ENCODE measurements at regions not wholly inside any gene's neighbourhood (a gene's known extent, or its start where the extent isn't known, plus 50 kb on each side); places are given as distances from the start of the nearest gene placed in this dataset.
"Not testable (repeated sequence)": the region's sequence is repeated elsewhere in the genome, so short reads cannot be mapped to it uniquely, and the experiment has no call there.

DNA sequence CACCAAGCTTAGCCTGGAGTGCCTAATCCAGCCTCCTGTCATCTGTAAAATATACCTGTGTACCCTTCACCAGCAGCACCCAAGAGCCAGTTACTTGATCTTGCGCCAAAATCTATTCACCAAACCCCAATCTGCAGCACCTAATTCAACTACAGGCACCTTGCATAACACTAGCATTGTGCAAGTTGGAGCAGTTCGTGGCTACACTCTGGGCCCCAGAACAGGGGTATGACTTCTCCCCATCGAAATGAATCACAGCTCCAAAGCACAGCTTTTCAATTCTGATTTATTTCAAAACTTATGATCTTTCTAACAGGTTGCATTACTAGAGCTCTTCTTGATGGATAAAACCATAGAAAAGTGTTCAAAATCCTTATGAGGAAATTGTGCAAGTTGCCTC lies 100.4 kb upstream of the TCF21 start:
- DNase-seq = no peak
- H3K4me3 ChIP-seq = no peak overlapping the region
- no peaks in the 10 kb centered on the region for H3K9me3 ChIP-seq
- H3K27me3 ChIP-seq = no peaks in the 10 kb centered on the region
- H3K27ac ChIP-seq = no peak overlapping the region
- H3K36me3 ChIP-seq = no peaks in the 10 kb centered on the region
- TF ChIP-seq, protein P1, sequence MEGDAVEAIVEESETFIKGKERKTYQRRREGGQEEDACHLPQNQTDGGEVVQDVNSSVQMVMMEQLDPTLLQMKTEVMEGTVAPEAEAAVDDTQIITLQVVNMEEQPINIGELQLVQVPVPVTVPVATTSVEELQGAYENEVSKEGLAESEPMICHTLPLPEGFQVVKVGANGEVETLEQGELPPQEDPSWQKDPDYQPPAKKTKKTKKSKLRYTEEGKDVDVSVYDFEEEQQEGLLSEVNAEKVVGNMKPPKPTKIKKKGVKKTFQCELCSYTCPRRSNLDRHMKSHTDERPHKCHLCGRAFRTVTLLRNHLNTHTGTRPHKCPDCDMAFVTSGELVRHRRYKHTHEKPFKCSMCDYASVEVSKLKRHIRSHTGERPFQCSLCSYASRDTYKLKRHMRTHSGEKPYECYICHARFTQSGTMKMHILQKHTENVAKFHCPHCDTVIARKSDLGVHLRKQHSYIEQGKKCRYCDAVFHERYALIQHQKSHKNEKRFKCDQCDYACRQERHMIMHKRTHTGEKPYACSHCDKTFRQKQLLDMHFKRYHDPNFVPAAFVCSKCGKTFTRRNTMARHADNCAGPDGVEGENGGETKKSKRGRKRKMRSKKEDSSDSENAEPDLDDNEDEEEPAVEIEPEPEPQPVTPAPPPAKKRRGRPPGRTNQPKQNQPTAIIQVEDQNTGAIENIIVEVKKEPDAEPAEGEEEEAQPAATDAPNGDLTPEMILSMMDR (IDR thresholded peaks at IDR 0.05) = no peak
- intact Hi-C loops (cut with DNase I) = no loop called here
- no peaks in the 10 kb centered on the region for H3K4me1 ChIP-seq
- no peak for ATAC-seq
- 76 to 84% methylated on average over 3 of the region's 3 CpGs for WGBS, 2 donors

DNA sequence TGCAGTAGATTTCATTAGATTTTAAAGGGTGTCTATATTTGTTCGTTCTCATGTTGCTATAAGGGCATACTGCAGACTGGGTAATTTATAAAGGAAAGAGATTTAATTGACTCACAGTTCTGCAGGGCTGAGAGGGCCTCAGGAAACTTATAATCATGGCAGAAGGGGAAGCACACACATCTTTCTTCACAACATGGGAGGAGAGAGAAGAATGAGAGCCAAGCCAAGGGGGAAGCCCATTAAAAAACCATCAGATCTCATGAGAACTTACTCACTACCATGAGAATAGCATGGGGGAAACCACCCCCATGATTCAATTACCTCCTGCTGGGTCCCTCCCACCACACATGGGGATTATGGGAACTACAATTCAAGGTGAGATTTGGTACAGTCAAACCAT lies 99.5 kb upstream of the TCF21 start:
- H3K4me1 ChIP-seq; intact Hi-C loops (cut with DNase I); DNase-seq; H3K9me3 ChIP-seq; H3K36me3 ChIP-seq; ATAC-seq; H3K27me3 ChIP-seq; H3K27ac ChIP-seq; H3K4me3 ChIP-seq: not testable (repeated sequence)
- 73 to 85% methylated on average over 1 of the region's 1 CpG for WGBS, 2 donors

DNA sequence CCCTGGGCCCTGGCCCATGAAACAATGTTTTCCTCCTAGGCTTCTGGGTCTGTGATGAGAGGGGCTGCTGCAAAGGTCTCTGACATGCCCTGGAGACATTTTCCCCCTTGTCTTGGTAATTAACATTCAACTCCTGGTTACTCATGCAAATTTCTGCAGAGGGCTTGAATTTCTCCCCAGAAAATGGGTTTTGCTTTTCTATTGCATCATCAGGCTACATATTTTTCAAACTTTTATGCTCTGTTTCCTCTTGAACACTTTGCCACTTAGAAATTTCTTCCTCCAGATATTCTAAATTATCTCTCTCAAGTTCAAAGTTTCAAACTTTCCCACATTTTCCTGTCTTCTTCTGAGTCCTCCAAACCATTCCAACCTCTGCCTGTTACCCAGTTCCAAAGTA lies 98.2 kb upstream of the TCF21 start:
- H3K4me3 ChIP-seq; H3K36me3 ChIP-seq; H3K27me3 ChIP-seq; H3K4me1 ChIP-seq; DNase-seq; intact Hi-C loops (cut with DNase I); H3K27ac ChIP-seq; ATAC-seq: not testable (repeated sequence)
- peaks cover 0 to 16% (median 0%) of the 10 kb centered on the region in 11 donors for H3K9me3 ChIP-seq

DNA sequence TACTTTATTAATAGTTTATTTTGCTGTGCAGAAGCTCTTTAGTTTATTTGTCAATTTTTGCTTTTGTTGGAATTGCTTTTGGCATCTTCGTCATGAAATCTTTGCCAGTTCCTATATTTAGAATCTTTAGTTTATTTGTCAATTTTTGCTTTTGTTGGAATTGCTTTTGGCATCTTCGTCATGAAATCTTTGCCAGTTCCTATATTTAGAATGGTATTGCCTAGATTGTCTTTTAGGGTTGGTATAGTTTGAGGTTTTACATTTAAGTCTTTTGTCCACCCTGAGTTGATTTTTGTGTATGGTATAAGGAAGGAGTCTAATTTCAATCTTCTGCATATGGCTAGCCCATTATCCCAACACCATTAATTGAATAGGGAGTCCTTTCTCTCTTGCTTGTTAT lies 93.9 kb upstream of the TCF21 start:
- 69 to 71% methylated on average over 2 of the region's 2 CpGs for WGBS, 2 donors
- intact Hi-C loops (cut with DNase I); H3K27me3 ChIP-seq; H3K27ac ChIP-seq; ATAC-seq; H3K4me1 ChIP-seq; DNase-seq; H3K36me3 ChIP-seq; H3K4me3 ChIP-seq: not testable (repeated sequence)
- H3K9me3 ChIP-seq = peaks cover 0 to 41% (median 5%) of the 10 kb centered on the region in 11 donors

DNA sequence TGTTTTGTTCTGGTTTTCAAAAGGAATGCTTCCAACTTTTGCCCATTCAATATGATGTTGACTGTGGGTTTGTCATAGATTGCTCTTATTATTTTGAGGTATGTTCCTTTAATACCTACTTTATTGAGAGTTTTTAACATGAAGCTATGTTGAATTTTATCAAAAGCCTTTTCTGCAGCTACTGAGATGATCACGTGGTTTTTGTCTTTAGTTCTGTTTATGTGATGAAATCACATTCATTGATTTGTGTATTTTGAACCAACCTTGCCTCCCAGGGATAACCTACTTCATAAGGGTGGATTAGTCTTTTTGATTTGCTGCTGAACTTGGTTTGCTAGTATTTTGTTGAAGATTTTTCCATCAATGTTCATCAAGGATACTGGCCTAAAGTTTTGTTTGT lies 92.7 kb upstream of the TCF21 start:
- no peaks in the 10 kb centered on the region for H3K36me3 ChIP-seq
- peaks cover 0 to 41% (median 5%) of the 10 kb centered on the region in 11 donors for H3K9me3 ChIP-seq
- ATAC-seq (no peak), DNase-seq (no peak)
- H3K4me1 ChIP-seq = no peaks in the 10 kb centered on the region
- intact Hi-C loops (cut with DNase I) = no loop called here
- 64 to 74% methylated on average over 1 of the region's 1 CpG for WGBS, 2 donors
- H3K4me3 ChIP-seq = no peak overlapping the region
- TF ChIP-seq, protein P1 (IDR thresholded peaks at IDR 0.05) = no peak
- no peaks in the 10 kb centered on the region for H3K27me3 ChIP-seq
- no peak overlapping the region for H3K27ac ChIP-seq

DNA sequence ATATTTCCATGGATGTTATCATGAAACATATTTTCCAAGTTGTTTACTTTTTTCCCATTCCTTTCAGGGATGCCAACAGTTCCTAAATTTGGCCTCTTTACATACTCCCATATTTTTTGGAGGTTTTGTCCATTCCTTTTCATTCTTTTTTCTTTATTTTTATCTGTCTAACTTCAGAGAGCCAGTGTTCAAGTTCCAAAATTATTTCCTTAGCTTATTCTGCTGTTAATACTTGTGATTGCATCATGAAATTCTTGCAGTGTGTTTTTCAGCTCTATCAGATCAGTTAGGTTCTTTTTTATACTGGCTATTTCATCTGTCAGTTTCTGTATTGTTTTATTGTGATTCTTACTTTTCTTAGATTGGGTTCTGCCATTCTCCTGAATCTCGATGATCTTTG lies 89.9 kb upstream of the TCF21 start:
- H3K4me1 ChIP-seq = no peaks in the 10 kb centered on the region
- H3K36me3 ChIP-seq = no peaks in the 10 kb centered on the region
- no peaks in the 10 kb centered on the region for H3K27me3 ChIP-seq
- TF ChIP-seq, protein P1 (IDR thresholded peaks at IDR 0.05) = no peak
- no peak for DNase-seq
- no peak overlapping the region for H3K4me3 ChIP-seq
- ATAC-seq = no peak
- no peak overlapping the region for H3K27ac ChIP-seq
- 76 to 78% methylated on average over 1 of the region's 1 CpG for whole genome bisulfite sequencing, 2 donors
- H3K9me3 ChIP-seq = peaks cover 0 to 41% (median 7%) of the 10 kb centered on the region in 11 donors
- intact Hi-C loops (cut with DNase I) = no loop called here
